NCI-H1092 treated with DMSO at 0.1 percent for 48 hours (cell line): ENCODE measurements at regions not wholly inside any gene's neighbourhood (a gene's known extent, or its start where the extent isn't known, plus 50 kb on each side); places are given as distances from the start of the nearest gene placed in this dataset.

Experiments
- DNase-seq: peaks from one replicate; lab custom pipeline; 2025; lab: John Stamatoyannopoulos, UW

DNA sequence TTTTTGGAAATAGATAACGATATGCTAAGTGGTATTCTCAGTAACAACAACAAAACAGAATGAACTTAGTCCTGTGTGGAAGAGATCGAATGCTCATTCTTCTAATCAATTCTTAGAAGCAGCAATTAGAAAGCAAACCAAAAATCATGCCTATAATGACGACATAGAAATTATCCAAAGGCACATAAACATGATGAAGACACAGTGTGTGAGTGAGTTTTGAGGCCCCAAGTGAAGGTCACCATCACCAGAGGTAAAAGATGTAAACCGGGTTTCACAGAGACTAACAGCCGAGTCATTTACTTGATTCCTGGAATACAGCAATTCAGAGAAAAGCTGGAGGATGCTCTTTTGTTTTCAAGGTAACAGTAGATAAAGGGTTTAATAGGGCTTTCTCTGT, 509.2 kb downstream of the TDRD15 start:
- DNase-seq: no peak

- no peak for DNase-seq
These were observed 509.7 kb downstream of the TDRD15 start for GRCh38 chr2:21633466-21633865.

DNA sequence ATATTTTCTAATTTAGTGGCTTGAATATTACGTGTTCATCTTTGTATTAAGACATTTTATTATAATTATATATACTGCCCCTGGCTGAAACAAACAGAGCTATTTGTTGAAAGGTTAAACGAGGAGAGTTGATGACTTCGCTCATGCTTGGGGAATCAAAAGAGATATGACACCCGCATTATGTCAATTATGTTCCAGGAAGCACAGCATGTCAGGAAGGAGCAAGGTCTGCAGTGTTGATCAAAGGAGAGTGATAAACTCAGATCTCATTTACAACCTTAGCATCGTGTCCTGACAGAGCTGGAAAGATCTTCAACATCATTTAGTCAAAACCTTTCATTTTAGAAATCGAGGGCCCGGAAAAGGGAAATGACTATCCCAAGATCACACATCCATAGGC, 510.1 kb downstream of the TDRD15 start:
- no peak for DNase-seq

- DNase-seq: no peak
These were observed 516.3 kb downstream of the TDRD15 start for GRCh38 chr2:21640046-21640445.

- DNase-seq: no peak
These were observed 518.9 kb downstream of the TDRD15 start for GRCh38 chr2:21642647-21643046.

DNA sequence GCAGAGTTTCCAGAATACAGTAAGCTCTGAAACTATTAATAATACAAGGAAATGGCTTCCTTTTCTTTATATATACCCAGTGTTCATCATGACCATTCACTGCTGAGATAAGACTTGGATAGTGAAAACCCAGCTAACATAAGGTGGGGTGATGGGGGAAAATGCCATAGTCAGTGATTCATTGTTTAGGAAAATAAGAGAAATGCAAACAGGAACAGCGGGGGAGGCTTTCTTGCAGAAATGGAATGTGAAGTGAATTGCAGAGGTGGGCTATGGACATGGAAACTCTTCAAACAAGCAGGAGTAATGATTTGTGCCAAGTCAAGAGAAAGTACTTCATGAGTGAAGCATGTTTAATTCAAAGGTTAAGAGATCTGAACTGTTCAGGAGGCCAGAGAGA, 519.4 kb downstream of the TDRD15 start:
- DNase-seq: no peak

DNA sequence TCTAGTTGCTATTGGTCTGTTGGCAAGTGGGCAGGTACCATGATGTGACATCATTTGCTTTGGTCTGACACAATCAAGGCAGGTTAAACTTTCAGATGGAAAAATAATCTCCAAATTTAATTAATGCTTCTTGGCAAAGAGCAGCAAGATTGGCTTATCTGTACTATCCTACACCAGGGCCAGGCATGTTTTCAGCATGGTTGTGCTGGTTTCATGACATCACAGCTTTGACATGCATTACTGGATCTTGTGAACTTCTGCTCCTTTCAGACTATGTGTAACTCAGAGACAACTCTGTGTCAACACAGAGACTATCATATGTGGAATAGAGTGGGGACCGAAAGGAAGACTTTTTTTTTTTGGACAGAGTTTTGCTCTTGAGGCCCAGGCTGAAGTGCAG, 520.5 kb downstream of the TDRD15 start:
- DNase-seq: no peak

GRCh38 chr2:21646345-21646744, 522.6 kb downstream of the TDRD15 start:
- DNase-seq: no peak

GRCh38 chr2:21650569-21650968, 526.8 kb downstream of the TDRD15 start:
- DNase-seq: no peak

GRCh38 chr2:21655136-21655535, 531.4 kb downstream of the TDRD15 start:
- DNase-seq: no peak

- DNase-seq: no peak
These were observed 532.7 kb downstream of the TDRD15 start for GRCh38 chr2:21656330-21657075.

GRCh38 chr2:21657445-21657844, 533.7 kb downstream of the TDRD15 start:
- no peak for DNase-seq

GRCh38 chr2:21658269-21658668, 534.5 kb downstream of the TDRD15 start:
- no peak for DNase-seq

DNA sequence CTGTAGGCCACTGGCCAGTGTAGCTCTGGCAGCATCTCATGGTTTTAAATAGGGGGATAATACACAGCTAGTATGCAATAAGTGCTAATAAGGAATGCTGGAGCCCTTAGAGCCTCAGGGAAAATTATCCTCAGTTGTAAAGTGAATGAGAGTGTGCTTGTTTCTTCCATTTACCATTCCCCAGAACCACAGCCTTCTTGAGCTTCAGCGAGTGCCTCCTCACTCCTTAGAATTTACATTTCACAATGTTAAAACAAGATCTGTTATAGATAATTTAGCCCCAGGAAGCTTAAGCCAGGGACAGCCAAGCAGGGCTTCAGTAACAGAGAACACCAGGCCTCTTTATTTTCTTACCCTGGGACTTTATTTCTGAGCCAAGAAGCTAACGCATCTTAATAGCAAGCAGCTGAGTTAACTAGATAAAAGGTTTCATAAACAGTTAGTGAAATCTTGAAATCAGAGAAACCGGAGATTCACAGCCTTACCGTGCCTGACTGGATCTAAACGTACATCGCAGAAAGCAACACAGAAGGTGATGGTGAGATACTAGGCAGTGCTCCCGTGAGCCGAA, 535.2 kb downstream of the TDRD15 start:
- no peak for DNase-seq

- no peak for DNase-seq
These were observed 540.3 kb downstream of the TDRD15 start for GRCh38 chr2:21664083-21664482.

DNA sequence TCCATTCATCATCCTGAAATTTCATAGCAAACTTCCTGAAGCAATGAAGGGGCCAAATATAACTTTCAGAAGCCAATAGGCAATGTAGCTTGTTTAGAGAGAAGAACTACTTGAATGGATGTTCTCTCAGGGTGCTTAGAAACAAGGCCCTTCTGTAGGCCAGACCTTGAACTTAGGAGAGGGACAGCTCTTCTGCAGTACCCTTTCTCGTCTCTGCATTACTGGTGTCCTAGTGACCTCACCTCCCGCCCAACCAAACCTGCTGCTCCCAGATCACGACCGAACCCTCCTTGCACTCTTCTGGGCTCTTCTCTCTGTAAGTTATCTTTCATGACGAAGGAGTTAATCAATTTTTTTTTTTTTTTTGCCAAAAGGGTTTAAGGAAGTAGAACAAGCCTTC, 543.9 kb downstream of the TDRD15 start:
- no peak for DNase-seq

DNA sequence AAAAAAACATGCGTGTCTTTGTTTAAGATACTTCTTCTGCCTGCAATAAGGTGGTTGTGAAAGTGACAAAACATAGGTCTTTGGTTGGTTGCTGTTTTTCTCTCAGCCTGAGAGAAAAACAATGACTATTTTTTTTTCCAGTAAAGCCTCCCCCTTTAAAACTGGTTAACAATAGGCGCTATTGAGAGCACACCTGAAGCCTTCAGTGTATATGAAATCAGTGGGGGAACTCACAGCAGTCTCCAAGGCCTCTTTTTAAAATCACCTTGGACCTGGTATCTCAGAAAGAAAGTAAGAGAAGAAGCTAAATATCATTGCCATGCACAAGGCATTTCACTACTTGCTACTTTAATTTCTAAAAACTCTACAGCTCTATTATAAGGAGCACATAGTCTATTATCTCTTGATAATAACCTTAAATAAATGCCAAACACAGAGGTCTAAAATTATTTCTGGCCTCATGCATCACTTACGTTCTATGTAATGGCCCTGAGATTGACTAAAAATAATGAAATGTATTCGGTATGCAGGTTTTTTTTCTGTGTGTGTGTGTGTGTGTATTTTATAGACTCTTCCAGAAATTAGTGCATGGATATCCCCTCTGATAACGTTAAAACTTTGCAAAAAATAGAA, 544.4 kb downstream of the TDRD15 start:
- DNase-seq: no peak

DNA sequence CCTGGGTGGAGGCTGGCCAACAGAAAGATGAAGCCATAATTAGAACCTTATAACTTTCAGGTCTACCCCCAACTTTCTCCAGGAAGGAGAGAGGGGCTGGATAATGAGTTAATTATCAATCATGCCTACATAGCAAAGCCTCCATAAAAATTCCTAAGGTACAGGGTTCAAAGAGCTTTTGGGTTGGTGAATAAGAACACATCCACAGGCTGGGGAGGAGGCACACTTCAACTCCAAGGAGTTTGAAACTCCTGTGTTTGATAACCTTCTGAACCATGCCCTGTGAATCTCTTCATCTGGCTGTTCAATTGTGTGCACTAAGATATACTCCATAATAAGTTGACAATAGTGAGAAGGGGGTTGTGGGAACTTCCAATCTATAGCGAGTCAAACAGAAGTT, 552.3 kb downstream of the TDRD15 start:
- no peak for DNase-seq

- no peak for DNase-seq
These were observed 552.9 kb downstream of the TDRD15 start for GRCh38 chr2:21676676-21677075.

- DNase-seq: no peak
These were observed 560.1 kb downstream of the TDRD15 start for GRCh38 chr2:21683838-21684237.

GRCh38 chr2:21687589-21687988, 563.8 kb downstream of the TDRD15 start:
- DNase-seq: no peak

- no peak for DNase-seq
These were observed 566.2 kb downstream of the TDRD15 start for GRCh38 chr2:21690005-21690404.

- DNase-seq: no peak
These were observed 569.3 kb downstream of the TDRD15 start for GRCh38 chr2:21693081-21693480.
